Panc1 (cell line): ENCODE measurements at regions not wholly inside any gene's neighbourhood (a gene's known extent, or its start where the extent isn't known, plus 50 kb on each side); places are given as distances from the start of the nearest gene placed in this dataset.

ENCODE experiments used
- ATAC-seq: fragments of 200-7000 bp; cut with Tn5 transposase; 2 replicates; pipeline ENCODE4 v1.9.1; 2020; ENCODE audit warnings: mild to moderate bottlenecking, moderate library complexity
- BruUV-seq: library from RNA; stranded (reverse); fragments of 400-500 nt; replicated peaks from 2 replicates; lab custom pipeline; 2021; lab: Mats Ljungman, UMichigan
- CTCF ChIA-PET: fragments of 300-600 bp; sonication (Branson Sonifier 250); formaldehyde crosslinking; loops from one replicate; lab custom pipeline; 2022; ENCODE audit warnings: antibody characterized with exemption; lab: Charles Lee
- POLR2A ChIA-PET: fragments of 300-600 bp; sonication (Branson Sonifier 250); formaldehyde crosslinking; loops from one replicate; lab custom pipeline; 2022; ENCODE audit warnings: antibody characterized with exemption; lab: Charles Lee
- DNase-seq: peaks from one replicate; pipeline ENCODE4 v3.0.0-alpha.2; 2010; ENCODE audit warnings: low read depth, low spot score
- H3K27ac ChIP-seq: 2 replicates; pipeline ENCODE4 v1.5.1; 2011; ENCODE audit warnings: mild to moderate bottlenecking, low read length, inconsistent platforms
- H3K27me3 ChIP-seq: fragments of 200-500 bp; sonication (Bioruptor generic); 2 replicates; pipeline ENCODE4 v1.6.0; 2014; ENCODE audit warnings: low read length, inconsistent platforms; ENCODE audit not compliant: control insufficient read depth, insufficient read depth
- H3K36me3 ChIP-seq: fragments of 200-500 bp; sonication (Bioruptor generic); 2 replicates; pipeline ENCODE4 v1.5.1; 2014; ENCODE audit warnings: inconsistent platforms, mild to moderate bottlenecking, low read length, moderate library complexity; ENCODE audit not compliant: control insufficient read depth, insufficient read depth
- H3K4me1 ChIP-seq: 2 replicates; pipeline ENCODE4 v1.5.1; 2011; ENCODE audit warnings: inconsistent platforms, mild to moderate bottlenecking, low read length, moderate library complexity; ENCODE audit not compliant: control insufficient read depth, insufficient read depth
- H3K4me3 ChIP-seq, 2 experiments: 2 replicates each; pipeline ENCODE4 v1.5.1; 2011 to 2012; ENCODE audit warnings: low read depth in 2 of 2, low read length in 2 of 2, mild to moderate bottlenecking in 2 of 2, inconsistent platforms in 1 of 2, moderate library complexity in 1 of 2
- H3K9me3 ChIP-seq: fragments of 200-500 bp; sonication (Bioruptor generic); 2 replicates; pipeline ENCODE4 v1.5.1; 2014; ENCODE audit warnings: low read depth, mild to moderate bottlenecking, inconsistent platforms, low read length, moderate library complexity; ENCODE audit not compliant: control insufficient read depth, insufficient read depth
- POLR2AphosphoS5 ChIP-seq: IDR thresholded peaks from 2 replicates; pipeline ENCODE4 v1.6.1; 2012; ENCODE audit warnings: mild to moderate bottlenecking, low read depth, low read length, moderate library complexity
- SIN3A ChIP-seq: IDR thresholded peaks from 2 replicates; pipeline ENCODE4 v1.6.1; 2012; ENCODE audit warnings: low read depth, mild to moderate bottlenecking, low read length, moderate library complexity, borderline replicate concordance; ENCODE audit not compliant: insufficient read depth
- TCF7L2 ChIP-seq: IDR thresholded peaks from 2 replicates; pipeline ENCODE4 v1.6.1; 2011; ENCODE audit warnings: mild to moderate bottlenecking, low read depth, low read length, inconsistent platforms
- in situ Hi-C: cut with HindIII; loops from 2 replicates; pipeline ENCODE4 v1.10.0; 2016; ENCODE audit warnings: low sequenced_read_pairs, low pct_unique_long_range_greater_than_20kb
- intact Hi-C: fragments of 100-400 bp; cut with micrococcal nuclease; formaldehyde crosslinking; loops from one replicate; pipeline ENCODE4 v1.10.0; 2022; ENCODE audit not compliant: unreplicated experiment
- TF ChIP-seq, protein P1 (sequence below), 2 experiments: IDR thresholded peaks; 2 replicates each; pipeline ENCODE4 v1.6.1; 2011 to 2012; ENCODE audit warnings: low read depth in 2 of 2, control low read depth in 1 of 2, low read length in 1 of 2, mild to moderate bottlenecking in 1 of 2, moderate library complexity in 1 of 2; ENCODE audit not compliant: insufficient read depth in 1 of 2
- TF ChIP-seq, protein P2 (sequence below): fragments of 450-650 bp; IDR thresholded peaks from 2 replicates; pipeline ENCODE4 v1.5.1; 2017; ENCODE audit warnings: mild to moderate bottlenecking

DNA sequence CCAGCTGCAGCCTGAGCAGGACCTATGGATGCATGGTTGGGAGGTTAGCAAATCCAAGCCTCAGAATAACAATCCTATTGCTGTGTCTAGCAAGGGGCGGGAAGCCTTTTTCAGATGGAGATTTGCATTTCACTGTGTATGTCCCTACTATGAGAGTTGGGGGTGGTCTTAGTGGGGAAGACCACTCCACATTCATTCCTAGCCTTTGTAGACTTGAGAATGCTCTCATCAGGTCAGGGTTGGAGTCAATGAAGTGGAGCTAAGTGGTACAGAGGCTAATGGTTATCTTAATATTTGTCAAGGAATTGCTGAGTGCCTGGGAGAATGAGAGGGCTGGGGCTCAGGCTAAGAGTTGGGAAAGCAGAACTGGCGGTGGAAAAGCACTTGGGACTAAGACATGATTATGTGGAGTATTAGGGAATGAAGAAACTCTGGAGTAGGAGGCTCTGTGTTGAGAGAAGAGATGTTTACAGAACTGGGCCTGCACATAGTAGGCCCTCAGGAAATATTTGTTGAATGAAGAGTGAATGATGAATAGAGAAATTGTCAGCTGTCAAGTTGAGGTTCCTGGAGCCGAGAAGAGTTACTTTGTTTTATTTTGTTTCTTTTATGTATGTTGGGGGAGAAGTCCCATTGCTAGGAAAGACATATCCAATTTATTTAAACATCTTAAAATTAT, 175.5 kb upstream of the SPRY4 start:
- Histone ChIP-seq H3K36me3 (no peaks in the 10 kb centered on the region), H3K9me3 (no peaks in the 10 kb centered on the region), H3K4me3 (no peak overlapping the region), H3K27me3 (no peaks in the 10 kb centered on the region), H3K4me1 (no peaks in the 10 kb centered on the region), H3K27ac (no peak overlapping the region)
- intact Hi-C loops (no loop called here), in situ Hi-C loops (no loop called here)
- no TSS peak for BruUV-seq
- no peak for DNase-seq
- ChIA-PET CTCF (no interaction called here), POLR2A (no interaction called here)
- no peak for ATAC-seq
- TF ChIP-seq TCF7L2 (no peak), SIN3A (no peak), POLR2AphosphoS5 (no peak)
- TF ChIP-seq, protein P1, sequence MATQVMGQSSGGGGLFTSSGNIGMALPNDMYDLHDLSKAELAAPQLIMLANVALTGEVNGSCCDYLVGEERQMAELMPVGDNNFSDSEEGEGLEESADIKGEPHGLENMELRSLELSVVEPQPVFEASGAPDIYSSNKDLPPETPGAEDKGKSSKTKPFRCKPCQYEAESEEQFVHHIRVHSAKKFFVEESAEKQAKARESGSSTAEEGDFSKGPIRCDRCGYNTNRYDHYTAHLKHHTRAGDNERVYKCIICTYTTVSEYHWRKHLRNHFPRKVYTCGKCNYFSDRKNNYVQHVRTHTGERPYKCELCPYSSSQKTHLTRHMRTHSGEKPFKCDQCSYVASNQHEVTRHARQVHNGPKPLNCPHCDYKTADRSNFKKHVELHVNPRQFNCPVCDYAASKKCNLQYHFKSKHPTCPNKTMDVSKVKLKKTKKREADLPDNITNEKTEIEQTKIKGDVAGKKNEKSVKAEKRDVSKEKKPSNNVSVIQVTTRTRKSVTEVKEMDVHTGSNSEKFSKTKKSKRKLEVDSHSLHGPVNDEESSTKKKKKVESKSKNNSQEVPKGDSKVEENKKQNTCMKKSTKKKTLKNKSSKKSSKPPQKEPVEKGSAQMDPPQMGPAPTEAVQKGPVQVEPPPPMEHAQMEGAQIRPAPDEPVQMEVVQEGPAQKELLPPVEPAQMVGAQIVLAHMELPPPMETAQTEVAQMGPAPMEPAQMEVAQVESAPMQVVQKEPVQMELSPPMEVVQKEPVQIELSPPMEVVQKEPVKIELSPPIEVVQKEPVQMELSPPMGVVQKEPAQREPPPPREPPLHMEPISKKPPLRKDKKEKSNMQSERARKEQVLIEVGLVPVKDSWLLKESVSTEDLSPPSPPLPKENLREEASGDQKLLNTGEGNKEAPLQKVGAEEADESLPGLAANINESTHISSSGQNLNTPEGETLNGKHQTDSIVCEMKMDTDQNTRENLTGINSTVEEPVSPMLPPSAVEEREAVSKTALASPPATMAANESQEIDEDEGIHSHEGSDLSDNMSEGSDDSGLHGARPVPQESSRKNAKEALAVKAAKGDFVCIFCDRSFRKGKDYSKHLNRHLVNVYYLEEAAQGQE (IDR thresholded peaks at IDR 0.05; ENCODE audit: insufficient read depth in 1 of 2, low read depth in 2 of 2, low read length in 1 of 2) = no peak
- TF ChIP-seq, protein P2, sequence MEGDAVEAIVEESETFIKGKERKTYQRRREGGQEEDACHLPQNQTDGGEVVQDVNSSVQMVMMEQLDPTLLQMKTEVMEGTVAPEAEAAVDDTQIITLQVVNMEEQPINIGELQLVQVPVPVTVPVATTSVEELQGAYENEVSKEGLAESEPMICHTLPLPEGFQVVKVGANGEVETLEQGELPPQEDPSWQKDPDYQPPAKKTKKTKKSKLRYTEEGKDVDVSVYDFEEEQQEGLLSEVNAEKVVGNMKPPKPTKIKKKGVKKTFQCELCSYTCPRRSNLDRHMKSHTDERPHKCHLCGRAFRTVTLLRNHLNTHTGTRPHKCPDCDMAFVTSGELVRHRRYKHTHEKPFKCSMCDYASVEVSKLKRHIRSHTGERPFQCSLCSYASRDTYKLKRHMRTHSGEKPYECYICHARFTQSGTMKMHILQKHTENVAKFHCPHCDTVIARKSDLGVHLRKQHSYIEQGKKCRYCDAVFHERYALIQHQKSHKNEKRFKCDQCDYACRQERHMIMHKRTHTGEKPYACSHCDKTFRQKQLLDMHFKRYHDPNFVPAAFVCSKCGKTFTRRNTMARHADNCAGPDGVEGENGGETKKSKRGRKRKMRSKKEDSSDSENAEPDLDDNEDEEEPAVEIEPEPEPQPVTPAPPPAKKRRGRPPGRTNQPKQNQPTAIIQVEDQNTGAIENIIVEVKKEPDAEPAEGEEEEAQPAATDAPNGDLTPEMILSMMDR = no peak

DNA sequence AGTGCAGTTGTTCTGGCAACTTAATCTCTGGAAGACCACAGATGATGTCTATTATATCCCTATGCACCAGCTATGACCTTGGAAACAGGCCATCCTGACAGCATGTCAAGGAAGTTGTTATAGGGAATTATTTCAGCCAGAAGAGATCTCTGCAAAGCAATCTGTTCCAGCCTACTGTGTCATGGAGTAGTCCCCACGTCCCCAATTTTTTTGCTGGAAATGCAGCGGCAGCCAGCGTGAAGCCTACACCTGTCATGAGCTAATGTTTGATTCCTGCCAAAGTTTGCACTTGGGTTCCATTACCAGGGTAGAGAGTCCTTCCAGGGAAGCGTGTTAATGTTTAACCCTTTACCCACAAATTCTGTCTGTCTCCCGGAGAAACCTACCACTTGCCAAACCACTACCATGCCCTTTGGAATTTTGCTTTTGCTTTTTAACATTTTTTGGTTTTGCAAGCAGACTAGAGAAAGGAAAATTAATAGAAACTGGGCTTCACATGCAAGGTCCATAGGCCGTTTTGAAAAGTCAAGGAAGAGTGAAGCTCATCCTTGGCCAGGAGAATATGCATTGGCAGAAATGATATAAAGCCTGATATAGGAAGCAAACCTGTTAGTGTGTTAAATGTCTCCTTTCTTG, 174.9 kb upstream of the SPRY4 start:
- Histone ChIP-seq H3K9me3 (no peaks in the 10 kb centered on the region), H3K4me3 (no peak overlapping the region), H3K36me3 (no peaks in the 10 kb centered on the region), H3K27ac (no peak overlapping the region), H3K4me1 (no peaks in the 10 kb centered on the region), H3K27me3 (no peaks in the 10 kb centered on the region)
- ChIA-PET CTCF (no interaction called here), POLR2A (no interaction called here)
- no peak for DNase-seq
- no peak for TF ChIP-seq SIN3A
- no peak for TF ChIP-seq POLR2AphosphoS5
- TF ChIP-seq, protein P2 = no peak
- TF ChIP-seq, protein P1 (IDR thresholded peaks at IDR 0.05; ENCODE audit: insufficient read depth in 1 of 2, low read depth in 2 of 2, low read length in 1 of 2) = no peak
- no peak for TF ChIP-seq TCF7L2
- in situ Hi-C loops = no loop called here
- ATAC-seq = no peak
- BruUV-seq = no TSS peak
- intact Hi-C loops = no loop called here
